Tibial artery (tissue), 4 donors: ENCODE measurements at regions not wholly inside any gene's neighbourhood (a gene's known extent, or its start where the extent isn't known, plus 50 kb on each side); places are given as distances from the start of the nearest gene placed in this dataset.

ENCODE experiments used
- DNase-seq, 2 donors: peaks; one replicate each; pipeline ENCODE4 v3.0.0-alpha.2; 2019
- H3K27ac ChIP-seq, 2 donors: fragments of 200-600 bp; sonication (generic) in 1 of 2; 1 replicate in 1 of 2; 2 replicates in 1 of 2; pipeline ENCODE4 v1.5.1; 2018 to 2019; ENCODE audit warnings: mild to moderate bottlenecking in 1 of 2
- H3K27me3 ChIP-seq, 2 donors: fragments of 200-600 bp; sonication (generic) in 1 of 2; one replicate each; pipeline versions ENCODE4 v1.5.1 to v1.6.0; 2016 to 2019
- H3K36me3 ChIP-seq, 3 donors: fragments of 200-600 bp; sonication (generic) in 2 of 3; one replicate each; pipeline ENCODE4 v1.5.1; 2016 to 2019; ENCODE audit warnings: mild to moderate bottlenecking in 2 of 3
- H3K4me1 ChIP-seq, 4 donors: fragments of 200-600 bp; sonication (generic) in 2 of 4; 1 replicate in 3 of 4; 2 replicates in 1 of 4; pipeline ENCODE4 v1.5.1; 2016 to 2019
- H3K4me3 ChIP-seq, 2 donors: fragments of 200-600 bp; sonication (generic) in 1 of 2; 1 replicate in 1 of 2; 2 replicates in 1 of 2; pipeline ENCODE4 v1.5.1; 2018 to 2019; ENCODE audit warnings: mild to moderate bottlenecking in 2 of 2
- H3K9me3 ChIP-seq, 3 donors: fragments of 200-600 bp; sonication (generic) in 1 of 3; one replicate each; pipeline ENCODE4 v1.5.1; 2016 to 2019
- intact Hi-C: fragments of 100-400 bp; cut with DNase I; formaldehyde crosslinking; loops from one replicate; pipeline ENCODE4 v1.15.0; 2023; ENCODE audit warnings: low total_unique reads
- TF ChIP-seq, protein P1 (sequence below), 2 experiments: fragments of 200-600 bp in 1 of 2; fragments of 450-650 bp in 1 of 2; IDR thresholded peaks; one replicate each; pipeline ENCODE4 v1.5.1; 2017 to 2019; ENCODE audit warnings: antibody characterized with exemption in 2 of 2, mild to moderate bottlenecking in 1 of 2, moderate library complexity in 1 of 2

DNA sequence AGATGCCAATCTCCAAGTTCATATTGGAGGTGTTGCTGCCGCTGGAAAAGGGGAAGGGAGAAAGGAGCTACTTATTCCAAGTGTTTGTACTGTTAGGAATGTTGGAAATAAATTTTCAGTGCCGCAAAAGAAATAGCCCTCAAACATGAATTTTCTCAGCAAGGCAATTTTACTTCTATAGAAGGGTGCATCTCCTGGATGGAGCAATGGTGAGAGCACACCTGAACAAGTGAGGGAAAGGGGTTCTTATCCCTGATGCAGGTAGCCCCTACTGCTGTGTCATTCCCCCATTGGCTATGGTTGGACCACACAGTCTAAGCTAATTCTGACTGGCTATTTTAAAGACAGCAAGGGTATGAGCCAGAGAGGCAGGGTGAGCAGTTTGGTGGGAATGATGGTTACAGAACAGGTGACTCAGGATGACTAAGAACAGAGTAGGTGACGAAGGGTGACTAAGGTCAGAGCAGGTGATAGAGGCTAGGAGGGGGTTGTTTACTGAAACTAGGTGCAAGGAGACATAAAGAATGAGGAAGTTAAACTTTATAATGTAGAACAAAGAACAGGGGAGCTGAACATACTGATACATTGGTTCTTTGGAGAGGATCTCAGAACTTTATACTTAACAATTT is 503.5 kb downstream of the EDEM1 start:
- Histone ChIP-seq H3K4me1 (peaks cover 0 to 2% (median 0%) of the 10 kb centered on the region in 4 donors), H3K4me3 (no peak overlapping the region), H3K27me3 (no peaks in the 10 kb centered on the region), H3K9me3 (peaks cover 0 to 12% (median 0%) of the 10 kb centered on the region in 3 donors), H3K36me3 (no peaks in the 10 kb centered on the region), H3K27ac (no peak overlapping the region)
- intact Hi-C loops = no loop called here
- TF ChIP-seq, protein P1, sequence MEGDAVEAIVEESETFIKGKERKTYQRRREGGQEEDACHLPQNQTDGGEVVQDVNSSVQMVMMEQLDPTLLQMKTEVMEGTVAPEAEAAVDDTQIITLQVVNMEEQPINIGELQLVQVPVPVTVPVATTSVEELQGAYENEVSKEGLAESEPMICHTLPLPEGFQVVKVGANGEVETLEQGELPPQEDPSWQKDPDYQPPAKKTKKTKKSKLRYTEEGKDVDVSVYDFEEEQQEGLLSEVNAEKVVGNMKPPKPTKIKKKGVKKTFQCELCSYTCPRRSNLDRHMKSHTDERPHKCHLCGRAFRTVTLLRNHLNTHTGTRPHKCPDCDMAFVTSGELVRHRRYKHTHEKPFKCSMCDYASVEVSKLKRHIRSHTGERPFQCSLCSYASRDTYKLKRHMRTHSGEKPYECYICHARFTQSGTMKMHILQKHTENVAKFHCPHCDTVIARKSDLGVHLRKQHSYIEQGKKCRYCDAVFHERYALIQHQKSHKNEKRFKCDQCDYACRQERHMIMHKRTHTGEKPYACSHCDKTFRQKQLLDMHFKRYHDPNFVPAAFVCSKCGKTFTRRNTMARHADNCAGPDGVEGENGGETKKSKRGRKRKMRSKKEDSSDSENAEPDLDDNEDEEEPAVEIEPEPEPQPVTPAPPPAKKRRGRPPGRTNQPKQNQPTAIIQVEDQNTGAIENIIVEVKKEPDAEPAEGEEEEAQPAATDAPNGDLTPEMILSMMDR (IDR thresholded peaks at IDR 0.05) = no peak
- DNase-seq = no peak

- H3K27me3 ChIP-seq = no peaks in the 10 kb centered on the region
- H3K4me3 ChIP-seq = no peak overlapping the region
- no peak for DNase-seq
- TF ChIP-seq, protein P1 (IDR thresholded peaks at IDR 0.05) = no peak
- H3K27ac ChIP-seq = no peak overlapping the region
- no peaks in the 10 kb centered on the region for H3K36me3 ChIP-seq
- H3K9me3 ChIP-seq = peaks cover 0 to 12% (median 0%) of the 10 kb centered on the region in 3 donors
- intact Hi-C loops = no loop called here
- peaks cover 0 to 2% (median 0%) of the 10 kb centered on the region in 4 donors for H3K4me1 ChIP-seq
Observed at GRCh38 chr3:5692446-5692845, 504.9 kb downstream of the EDEM1 start.

DNA sequence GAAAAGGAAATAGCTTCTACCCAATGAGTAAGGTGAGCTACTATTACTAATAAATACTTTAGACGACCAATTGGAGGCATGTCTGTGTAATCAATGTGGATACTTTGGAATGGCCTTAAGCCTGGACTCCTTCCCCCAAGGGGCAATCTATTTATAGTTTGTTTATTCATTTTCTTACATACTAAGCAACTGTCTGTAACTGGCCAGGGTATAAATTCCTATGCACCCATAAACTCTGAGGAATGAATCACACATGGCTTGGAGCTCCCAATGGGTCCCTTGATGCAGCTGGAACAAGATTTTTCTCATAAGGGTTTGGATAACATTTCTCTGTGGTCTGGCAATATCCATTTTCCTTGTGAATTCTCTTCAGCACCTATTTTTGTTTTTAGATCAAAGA is 506.8 kb downstream of the EDEM1 start:
- DNase-seq = no peak
- Histone ChIP-seq H3K36me3 (no peaks in the 10 kb centered on the region), H3K9me3 (peaks cover 0 to 12% (median 0%) of the 10 kb centered on the region in 3 donors), H3K27me3 (no peaks in the 10 kb centered on the region), H3K4me3 (no peak overlapping the region), H3K27ac (no peak overlapping the region), H3K4me1 (peaks cover 0 to 2% (median 0%) of the 10 kb centered on the region in 4 donors)
- TF ChIP-seq, protein P1 (IDR thresholded peaks at IDR 0.05) = no peak
- intact Hi-C loops = no loop called here

GRCh38 chr3:5698851-5699250 is 511.3 kb downstream of the EDEM1 start:
- H3K27me3 ChIP-seq = no peaks in the 10 kb centered on the region

GRCh38 chr3:5699313-5699712 is 511.8 kb downstream of the EDEM1 start:
- DNase-seq = no peak
- Histone ChIP-seq H3K27ac (no peak overlapping the region), H3K9me3 (no peaks in the 10 kb centered on the region), H3K27me3 (no peaks in the 10 kb centered on the region), H3K4me3 (no peak overlapping the region), H3K4me1 (peaks cover 0 to 1% (median 0%) of the 10 kb centered on the region in 4 donors), H3K36me3 (no peaks in the 10 kb centered on the region)
- intact Hi-C loops = no loop called here
- TF ChIP-seq, protein P1 (IDR thresholded peaks at IDR 0.05) = no peak

More at GRCh38 chr3:5698851-5699250, 511.3 kb downstream of the EDEM1 start:
- H3K4me3 ChIP-seq = no peak overlapping the region
- TF ChIP-seq, protein P1 (IDR thresholded peaks at IDR 0.05) = no peak
- H3K9me3 ChIP-seq = no peaks in the 10 kb centered on the region
- intact Hi-C loops = no loop called here
- H3K4me1 ChIP-seq = peaks cover 0 to 2% (median 0%) of the 10 kb centered on the region in 4 donors
- no peak overlapping the region for H3K27ac ChIP-seq
- no peak for DNase-seq
- no peaks in the 10 kb centered on the region for H3K36me3 ChIP-seq
